Endothelial cell of umbilical vein (primary cell): ENCODE measurements at regions not wholly inside any gene's neighbourhood (a gene's known extent, or its start where the extent isn't known, plus 50 kb on each side); places are given as distances from the start of the nearest gene placed in this dataset.

Experiments
- BruUV-seq: library from RNA; stranded (reverse); fragments of 400-500 nt; replicated peaks from 2 replicates; lab custom pipeline; 2021; lab: Mats Ljungman, UMichigan
- CTCF ChIA-PET: fragments of 300-600, 350-600 bp; sonication (Branson Sonifier 250); formaldehyde crosslinking; loops from one replicate; lab custom pipeline; 2021; ENCODE audit warnings: antibody characterized with exemption, inconsistent platforms; lab: Charles Lee
- POLR2A ChIA-PET: fragments of 300-600, 350-600 bp; sonication (Branson Sonifier 250); formaldehyde crosslinking; loops from one replicate; lab custom pipeline; 2021; ENCODE audit warnings: antibody characterized with exemption, inconsistent platforms; lab: Charles Lee
- DNase-seq: peaks from one replicate; pipeline ENCODE4 v3.0.0-alpha.2; 2011; ENCODE audit warnings: low read depth, low spot score
- FAIRE-seq: peaks from 2 replicates; lab custom pipeline; 2011; peaks lifted over from hg19 to GRCh38; lab: Jason Lieb, UNC
- H2AFZ ChIP-seq: 2 replicates; pipeline ENCODE4 v1.6.0; 2012; ENCODE audit warnings: low read depth, low read length, control low read depth, inconsistent platforms
- H3K27ac ChIP-seq: 2 replicates; pipeline ENCODE4 v1.5.1; 2011; ENCODE audit warnings: low read depth, mild to moderate bottlenecking, control low read depth, low read length, moderate library complexity; ENCODE audit not compliant: insufficient read depth
- H3K27me3 ChIP-seq, 2 experiments: 2 replicates each; pipeline versions ENCODE4 v1.6.0 to v1.6.1; 2011; ENCODE audit warnings: low read length in 2 of 2, mixed read lengths in 1 of 2; ENCODE audit not compliant: control insufficient read depth in 2 of 2, insufficient read depth in 2 of 2
- H3K36me3 ChIP-seq, 2 experiments: 2 replicates in 1 of 2; 3 replicates in 1 of 2; pipeline ENCODE4 v1.5.1; 2011; ENCODE audit warnings: low read length in 2 of 2, mild to moderate bottlenecking in 1 of 2, moderate library complexity in 1 of 2; ENCODE audit not compliant: control insufficient read depth in 2 of 2, insufficient read depth in 2 of 2; ENCODE audit errors: extremely low read depth in 1 of 2
- H3K4me1 ChIP-seq: 3 replicates; pipeline ENCODE4 v1.5.1; 2011; ENCODE audit warnings: mild to moderate bottlenecking, low read length; ENCODE audit not compliant: control insufficient read depth, insufficient read depth; ENCODE audit errors: extremely low read depth
- H3K4me2 ChIP-seq: 2 replicates; pipeline ENCODE4 v1.6.1; 2011; ENCODE audit warnings: low read length, control low read depth, mixed read lengths; ENCODE audit not compliant: insufficient read depth
- H3K4me3 ChIP-seq, 3 experiments: fragments of 200-600 bp in 1 of 3; sonication (generic), shearing (Covaris generic) in 1 of 3; replicated peaks in 1 of 3; 2 replicates each; pipeline ENCODE4 v1.5.1; 2011 to 2016; ENCODE audit warnings: control low read depth in 3 of 3, low read length in 3 of 3, mild to moderate bottlenecking in 2 of 3, inconsistent platforms in 1 of 3, low read depth in 1 of 3, moderate library complexity in 1 of 3; ENCODE audit not compliant: insufficient read depth in 1 of 3
- H3K79me2 ChIP-seq: 2 replicates; pipeline ENCODE4 v1.6.0; 2012; ENCODE audit warnings: low read length, inconsistent platforms; ENCODE audit not compliant: control insufficient read depth, insufficient read depth
- H3K9ac ChIP-seq: replicated peaks from 2 replicates; pipeline ENCODE3; 2011; ENCODE audit warnings: low read length, control low read depth; ENCODE audit not compliant: insufficient read depth; ENCODE audit errors: extremely low read depth
- H3K9me1 ChIP-seq: replicated peaks from 3 replicates; pipeline ENCODE4 v1.6.0; 2011; ENCODE audit warnings: mild to moderate bottlenecking, low read length; ENCODE audit not compliant: control insufficient read depth, insufficient read depth; ENCODE audit errors: extremely low read depth
- H3K9me3 ChIP-seq: replicated peaks from 2 replicates; pipeline ENCODE4 v1.5.1; 2012; ENCODE audit warnings: low read length, inconsistent platforms; ENCODE audit not compliant: control insufficient read depth, insufficient read depth
- H4K20me1 ChIP-seq: replicated peaks from 2 replicates; pipeline ENCODE3; 2011; ENCODE audit warnings: mild to moderate bottlenecking, low read length; ENCODE audit not compliant: control insufficient read depth, insufficient read depth; ENCODE audit errors: extremely low read depth
- CTCF ChIP-seq, 2 donors: IDR thresholded peaks; 1 replicate in 1 of 2; 2 replicates in 1 of 2; pipeline ENCODE4 v1.5.1; 2011; ENCODE audit warnings: low read length in 2 of 2, mild to moderate bottlenecking in 2 of 2, moderate library complexity in 2 of 2, control low read depth in 1 of 2, inconsistent platforms in 1 of 2, low read depth in 1 of 2; ENCODE audit not compliant: insufficient read depth in 1 of 2; ENCODE audit errors: extremely low read depth in 1 of 2
- EZH2 ChIP-seq: IDR thresholded peaks from 2 replicates; pipeline ENCODE4 v1.6.1; 2012; ENCODE audit warnings: borderline replicate concordance, low read depth, mild to moderate bottlenecking, moderate library complexity, low read length, inconsistent platforms; ENCODE audit not compliant: severe bottlenecking
- FOS ChIP-seq: IDR thresholded peaks from 2 replicates; pipeline ENCODE4 v1.6.1; 2011; ENCODE audit warnings: mild to moderate bottlenecking, low read length, moderate library complexity, borderline replicate concordance; ENCODE audit not compliant: insufficient read depth
- GATA2 ChIP-seq: IDR thresholded peaks from 2 replicates; pipeline ENCODE4 v1.7.0; 2011; ENCODE audit warnings: low read depth, mild to moderate bottlenecking, moderate library complexity, mixed read lengths, low read length; ENCODE audit not compliant: insufficient read length, insufficient read depth
- JUN ChIP-seq: IDR thresholded peaks from 2 replicates; pipeline ENCODE4 v1.6.1; 2011; ENCODE audit warnings: borderline replicate concordance, low read depth; ENCODE audit not compliant: insufficient read length, insufficient read depth
- MAX ChIP-seq: IDR thresholded peaks from 2 replicates; pipeline ENCODE4 v1.6.1; 2011; ENCODE audit not compliant: insufficient read depth, insufficient read length
- MYC ChIP-seq: IDR thresholded peaks from one replicate; pipeline ENCODE4 v1.6.1; 2011; ENCODE audit warnings: mild to moderate bottlenecking, low read depth, low read length
- POLR2A ChIP-seq: IDR thresholded peaks from 2 replicates; pipeline ENCODE4 v1.6.1; 2012; ENCODE audit warnings: low read depth, mild to moderate bottlenecking, control low read depth, low read length
- POLR2AphosphoS5 ChIP-seq: IDR thresholded peaks from 2 replicates; pipeline ENCODE4 v1.6.1; 2012; ENCODE audit warnings: low read depth, mild to moderate bottlenecking, control low read depth, low read length, moderate library complexity; ENCODE audit not compliant: insufficient read depth
- dilution Hi-C: fragments of 300-500 bp; cut with MboI; formaldehyde crosslinking; loops from one replicate; pipeline ENCODE4 v1.15.0; 2019; ENCODE audit warnings: low sequenced_read_pairs; ENCODE audit not compliant: extremely low pct_ligation_motif_present
- intact Hi-C: fragments of 100-400 bp; cut with micrococcal nuclease; formaldehyde crosslinking; loops from one replicate; pipeline ENCODE4 v1.10.0; 2022

GRCh38 chr12:74685385-74685784, 147.8 kb downstream of the ATXN7L3B start:
- Histone ChIP-seq H2AFZ (no peak overlapping the region), H4K20me1 (no peaks in the 10 kb centered on the region), H3K4me1 (no peaks in the 10 kb centered on the region), H3K9me1 (no peaks in the 10 kb centered on the region), H3K4me3 (no peak overlapping the region), H3K36me3 (no peaks in the 10 kb centered on the region), H3K9ac (no peak overlapping the region), H3K79me2 (no peaks in the 10 kb centered on the region), H3K27me3 (peaks cover 1 to 2% of the 10 kb centered on the region in 2 experiments), H3K27ac (no peak overlapping the region), H3K9me3 (no peaks in the 10 kb centered on the region), H3K4me2 (no peak overlapping the region)
- no TSS peak for BruUV-seq
- intact Hi-C loops (loop anchor here (5.0 kb wide), 2 partner anchors 117 to 802 kb away; no protein-coding TSS in a partner anchor), dilution Hi-C loops (no loop called here)
- FAIRE-seq (no peak), DNase-seq (no peak)
- ChIA-PET POLR2A (no interaction called here), CTCF (no interaction called here)
- TF ChIP-seq MYC = no peak
- TF ChIP-seq POLR2A = no peak
- TF ChIP-seq JUN = no peak
- TF ChIP-seq MAX = no peak
- TF ChIP-seq GATA2 = no peak
- no peak for TF ChIP-seq POLR2AphosphoS5
- no peak for TF ChIP-seq EZH2
- TF ChIP-seq FOS = no peak
- TF ChIP-seq CTCF (IDR thresholded peaks at IDR 0.05; ENCODE audit: extremely low read depth in 1 of 2, insufficient read depth in 1 of 2, low read depth in 1 of 2, low read length in 2 of 2) = no peak
